Peyer's patch (tissue), 4 donors: ENCODE measurements at regions not wholly inside any gene's neighbourhood (a gene's known extent, or its start where the extent isn't known, plus 50 kb on each side); places are given as distances from the start of the nearest gene placed in this dataset.

Experiments used
- POLR2A ChIP-seq, 2 donors: fragments of 450-650 bp; IDR thresholded peaks; one replicate each; pipeline ENCODE4 v1.5.1; 2017; ENCODE audit warnings: antibody characterized with exemption in 2 of 2, mild to moderate bottlenecking in 2 of 2, moderate library complexity in 2 of 2
- TF ChIP-seq, protein P1 (sequence below), 6 experiments: fragments of 450-650 bp in 4 of 6; fragments of 200-600 bp in 2 of 6; sonication (generic) in 1 of 6; IDR thresholded peaks; one replicate each; pipeline ENCODE4 v1.5.1; 2017 to 2019; ENCODE audit warnings: antibody characterized with exemption in 6 of 6, mild to moderate bottlenecking in 3 of 6, moderate library complexity in 1 of 6

DNA sequence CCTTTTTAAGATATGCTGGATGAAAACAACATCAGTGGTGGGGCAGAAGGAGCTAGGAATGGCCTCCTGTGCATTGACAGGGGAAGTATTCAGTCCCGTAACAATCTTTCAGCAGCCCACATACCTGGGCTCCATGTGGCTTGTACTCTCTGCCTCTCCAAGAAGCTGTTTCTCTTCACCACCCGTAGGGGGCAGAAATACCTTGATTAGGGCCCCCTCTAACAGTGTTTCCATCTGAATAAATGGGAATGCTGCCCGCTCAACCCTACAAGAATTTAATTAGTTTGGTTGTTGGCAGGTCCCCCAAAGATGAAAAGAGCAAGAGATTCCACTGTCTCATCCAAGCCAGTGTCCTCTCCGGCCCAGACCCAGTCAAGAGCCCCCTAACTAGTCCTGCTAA lies 155.2 kb downstream of the SMIM20 start:
- TF ChIP-seq, protein P1, sequence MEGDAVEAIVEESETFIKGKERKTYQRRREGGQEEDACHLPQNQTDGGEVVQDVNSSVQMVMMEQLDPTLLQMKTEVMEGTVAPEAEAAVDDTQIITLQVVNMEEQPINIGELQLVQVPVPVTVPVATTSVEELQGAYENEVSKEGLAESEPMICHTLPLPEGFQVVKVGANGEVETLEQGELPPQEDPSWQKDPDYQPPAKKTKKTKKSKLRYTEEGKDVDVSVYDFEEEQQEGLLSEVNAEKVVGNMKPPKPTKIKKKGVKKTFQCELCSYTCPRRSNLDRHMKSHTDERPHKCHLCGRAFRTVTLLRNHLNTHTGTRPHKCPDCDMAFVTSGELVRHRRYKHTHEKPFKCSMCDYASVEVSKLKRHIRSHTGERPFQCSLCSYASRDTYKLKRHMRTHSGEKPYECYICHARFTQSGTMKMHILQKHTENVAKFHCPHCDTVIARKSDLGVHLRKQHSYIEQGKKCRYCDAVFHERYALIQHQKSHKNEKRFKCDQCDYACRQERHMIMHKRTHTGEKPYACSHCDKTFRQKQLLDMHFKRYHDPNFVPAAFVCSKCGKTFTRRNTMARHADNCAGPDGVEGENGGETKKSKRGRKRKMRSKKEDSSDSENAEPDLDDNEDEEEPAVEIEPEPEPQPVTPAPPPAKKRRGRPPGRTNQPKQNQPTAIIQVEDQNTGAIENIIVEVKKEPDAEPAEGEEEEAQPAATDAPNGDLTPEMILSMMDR (IDR thresholded peaks at IDR 0.05): peak in 2 of 6 experiments; percentile 14 to 23
- TF ChIP-seq POLR2A (IDR thresholded peaks at IDR 0.05): no peak
